ENCODE measurements at regions not wholly inside any gene's neighbourhood (a gene's known extent, or its start where the extent isn't known, plus 50 kb on each side); places are given as distances from the start of the nearest gene placed in this dataset.

DNA sequence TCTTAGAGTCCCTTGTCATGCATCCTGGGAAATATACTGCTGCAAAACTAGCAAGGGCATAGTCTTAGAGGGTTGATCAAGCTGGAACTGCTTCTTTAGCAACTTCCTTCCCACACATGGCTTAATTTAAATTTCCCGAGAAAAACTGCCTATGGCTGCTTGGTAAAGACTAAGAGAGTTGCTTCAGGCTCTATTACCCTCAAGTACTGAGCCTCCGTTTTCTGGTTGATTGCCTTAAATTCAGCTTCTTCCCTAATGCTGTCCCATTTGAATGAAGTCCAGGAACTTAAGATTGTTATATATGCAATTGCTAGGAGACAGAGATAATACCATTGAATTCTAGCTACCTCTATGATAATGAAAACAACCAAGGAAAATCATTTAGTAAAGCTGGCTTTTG is 385.7 kb upstream of the CYLC2 start:
- TF ChIP-seq, protein P1, sequence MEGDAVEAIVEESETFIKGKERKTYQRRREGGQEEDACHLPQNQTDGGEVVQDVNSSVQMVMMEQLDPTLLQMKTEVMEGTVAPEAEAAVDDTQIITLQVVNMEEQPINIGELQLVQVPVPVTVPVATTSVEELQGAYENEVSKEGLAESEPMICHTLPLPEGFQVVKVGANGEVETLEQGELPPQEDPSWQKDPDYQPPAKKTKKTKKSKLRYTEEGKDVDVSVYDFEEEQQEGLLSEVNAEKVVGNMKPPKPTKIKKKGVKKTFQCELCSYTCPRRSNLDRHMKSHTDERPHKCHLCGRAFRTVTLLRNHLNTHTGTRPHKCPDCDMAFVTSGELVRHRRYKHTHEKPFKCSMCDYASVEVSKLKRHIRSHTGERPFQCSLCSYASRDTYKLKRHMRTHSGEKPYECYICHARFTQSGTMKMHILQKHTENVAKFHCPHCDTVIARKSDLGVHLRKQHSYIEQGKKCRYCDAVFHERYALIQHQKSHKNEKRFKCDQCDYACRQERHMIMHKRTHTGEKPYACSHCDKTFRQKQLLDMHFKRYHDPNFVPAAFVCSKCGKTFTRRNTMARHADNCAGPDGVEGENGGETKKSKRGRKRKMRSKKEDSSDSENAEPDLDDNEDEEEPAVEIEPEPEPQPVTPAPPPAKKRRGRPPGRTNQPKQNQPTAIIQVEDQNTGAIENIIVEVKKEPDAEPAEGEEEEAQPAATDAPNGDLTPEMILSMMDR (IDR thresholded peaks at IDR 0.05) = no peak
- no peak for TF ChIP-seq POLR2A (IDR thresholded peaks at IDR 0.05)

All from uterus (tissue), 2 donors.